ENCODE measurements at regions not wholly inside any gene's neighbourhood (a gene's known extent, or its start where the extent isn't known, plus 50 kb on each side); places are given as distances from the start of the nearest gene placed in this dataset.

- no peak overlapping the region for H2AFZ ChIP-seq (ENCODE audit: low read depth, low read length)
- H3K36me3 ChIP-seq (ENCODE audit: insufficient read depth, low read length) = no peaks in the 10 kb centered on the region
- no peaks in the 10 kb centered on the region for H3F3A ChIP-seq (ENCODE audit: insufficient read depth, low read length, poor library complexity, severe bottlenecking)
- no peaks in the 10 kb centered on the region for H3K9me2 ChIP-seq (ENCODE audit: insufficient read depth, low read length)
- H3K9me3 ChIP-seq (ENCODE audit: low read length) = no peaks in the 10 kb centered on the region
- H3K9ac ChIP-seq (ENCODE audit: low read length) = no peak overlapping the region
- H3K4me3 ChIP-seq (ENCODE audit: low read length) = no peak overlapping the region
- TF ChIP-seq EZH2 (IDR thresholded peaks at IDR 0.05; ENCODE audit: borderline replicate concordance, insufficient read depth, low read length, poor library complexity, severe bottlenecking) (no peak), REST (IDR thresholded peaks at IDR 0.05; ENCODE audit: borderline replicate concordance) (no peak), POLR2AphosphoS5 (IDR thresholded peaks at IDR 0.05) (no peak), TAF1 (IDR thresholded peaks at IDR 0.05; ENCODE audit: low read depth) (no peak), MXI1 (conservative IDR thresholded peaks at IDR 0.05; ENCODE audit: poor library complexity, severe bottlenecking) (no peak), SMC3 (conservative IDR thresholded peaks at IDR 0.05; ENCODE audit: poor library complexity) (no peak), EP300 (conservative IDR thresholded peaks at IDR 0.05; ENCODE audit: poor library complexity, severe bottlenecking) (no peak), CTCF (IDR thresholded peaks at IDR 0.05; ENCODE audit: poor library complexity, severe bottlenecking) (no peak), RAD21 (conservative IDR thresholded peaks at IDR 0.05) (no peak)
- H3K27me3 ChIP-seq (ENCODE audit: insufficient read depth, low read depth, low read length) = no peaks in the 10 kb centered on the region
- H3K27ac ChIP-seq (ENCODE audit: low read length) = no peak overlapping the region
- no peaks in the 10 kb centered on the region for H3K79me2 ChIP-seq (replicated peaks; ENCODE audit: insufficient read depth, low read length)
- H4K20me1 ChIP-seq (ENCODE audit: insufficient read depth) = no peaks in the 10 kb centered on the region
- no peak overlapping the region for H3K4me2 ChIP-seq (ENCODE audit: low read length)
These were observed 584.5 kb downstream of the SLITRK1 start for GRCh38 chr13:83297586-83298290.

- TF ChIP-seq REST (IDR thresholded peaks at IDR 0.05; ENCODE audit: borderline replicate concordance) = no peak
- TF ChIP-seq POLR2AphosphoS5 (IDR thresholded peaks at IDR 0.05) = no peak
- no peak for TF ChIP-seq TAF1 (IDR thresholded peaks at IDR 0.05; ENCODE audit: low read depth)
- no peak for TF ChIP-seq EP300 (conservative IDR thresholded peaks at IDR 0.05; ENCODE audit: poor library complexity, severe bottlenecking)
- no peak for TF ChIP-seq MXI1 (conservative IDR thresholded peaks at IDR 0.05; ENCODE audit: poor library complexity, severe bottlenecking)
- no peak for TF ChIP-seq EZH2 (IDR thresholded peaks at IDR 0.05; ENCODE audit: borderline replicate concordance, insufficient read depth, low read length, poor library complexity, severe bottlenecking)
- TF ChIP-seq CTCF (IDR thresholded peaks at IDR 0.05; ENCODE audit: poor library complexity, severe bottlenecking) = no peak
- TF ChIP-seq SMC3 (conservative IDR thresholded peaks at IDR 0.05; ENCODE audit: poor library complexity) = no peak
- H3K36me3 ChIP-seq (ENCODE audit: insufficient read depth, low read length) = no peaks in the 10 kb centered on the region
- no peaks in the 10 kb centered on the region for H3K9me3 ChIP-seq (ENCODE audit: low read length)
- H3K4me2 ChIP-seq (ENCODE audit: low read length) = no peak overlapping the region
- no peak overlapping the region for H3K27ac ChIP-seq (ENCODE audit: low read length)
- no peaks in the 10 kb centered on the region for H3F3A ChIP-seq (ENCODE audit: insufficient read depth, low read length, poor library complexity, severe bottlenecking)
- no peaks in the 10 kb centered on the region for H3K27me3 ChIP-seq (ENCODE audit: insufficient read depth, low read depth, low read length)
- no peak overlapping the region for H2AFZ ChIP-seq (ENCODE audit: low read depth, low read length)
- H3K9me2 ChIP-seq (ENCODE audit: insufficient read depth, low read length) = no peaks in the 10 kb centered on the region
- no peak overlapping the region for H3K4me3 ChIP-seq (ENCODE audit: low read length)
- H3K79me2 ChIP-seq (replicated peaks; ENCODE audit: insufficient read depth, low read length) = no peaks in the 10 kb centered on the region
- H4K20me1 ChIP-seq (ENCODE audit: insufficient read depth) = no peaks in the 10 kb centered on the region
- H3K9ac ChIP-seq (ENCODE audit: low read length) = no peak overlapping the region
These were observed 586.6 kb downstream of the SLITRK1 start for GRCh38 chr13:83295686-83296085.
